ENCODE measurements at regions not wholly inside any gene's neighbourhood (a gene's known extent, or its start where the extent isn't known, plus 50 kb on each side); places are given as distances from the start of the nearest gene placed in this dataset.

- TF ChIP-seq POLR2A (IDR thresholded peaks at IDR 0.05) (no peak), CTCF (IDR thresholded peaks at IDR 0.05) (no peak)
- intact Hi-C loops (cut with DNase I; ENCODE audit: low total_unique reads), result no loop called here
- WGBS, 2 donors, result 86 to 88% methylated on average over 2 of the region's 2 CpGs
- H3K4me3 ChIP-seq (ENCODE audit: low read depth, poor library complexity, severe bottlenecking), result no peak overlapping the region
- DNase-seq (ENCODE audit: low spot score in 2 of 2), result no peak
These were observed 367.6 kb downstream of the TMEM135 start for GRCh38 chr11:87405356-87405755.

GRCh38 chr11:87401653-87402052 is 363.9 kb downstream of the TMEM135 start:
- no peak for DNase-seq (ENCODE audit: low spot score in 2 of 2)
- TF ChIP-seq CTCF (IDR thresholded peaks at IDR 0.05) (no peak), POLR2A (IDR thresholded peaks at IDR 0.05) (no peak)
- WGBS, 2 donors, result 86 to 93% methylated on average over 1 of the region's 1 CpG
- intact Hi-C loops (cut with DNase I; ENCODE audit: low total_unique reads), result no loop called here
- H3K4me3 ChIP-seq (ENCODE audit: low read depth, poor library complexity, severe bottlenecking), result no peak overlapping the region

- no peak overlapping the region for H3K4me3 ChIP-seq (ENCODE audit: low read depth, poor library complexity, severe bottlenecking)
- intact Hi-C loops (cut with DNase I; ENCODE audit: low total_unique reads), result no loop called here
- no peak for DNase-seq (ENCODE audit: low spot score in 2 of 2)
- TF ChIP-seq POLR2A (IDR thresholded peaks at IDR 0.05), result no peak
- no peak for TF ChIP-seq CTCF (IDR thresholded peaks at IDR 0.05)
These were observed 361.6 kb downstream of the TMEM135 start for GRCh38 chr11:87399341-87399740.

- no peak overlapping the region for H3K4me3 ChIP-seq (ENCODE audit: low read depth, poor library complexity, severe bottlenecking)
- no peak for TF ChIP-seq POLR2A (IDR thresholded peaks at IDR 0.05)
- TF ChIP-seq CTCF (IDR thresholded peaks at IDR 0.05), result no peak
- intact Hi-C loops (cut with DNase I; ENCODE audit: low total_unique reads), result no loop called here
- peak; percentile 79 to 89 for DNase-seq (ENCODE audit: low spot score in 2 of 2)
- 25 to 40% methylated on average over 2 of the region's 2 CpGs for WGBS, 2 donors
These were observed 361.2 kb downstream of the TMEM135 start for GRCh38 chr11:87398931-87399330.

- DNase-seq (ENCODE audit: low spot score in 2 of 2), result no peak
- TF ChIP-seq POLR2A (IDR thresholded peaks at IDR 0.05) (no peak), CTCF (IDR thresholded peaks at IDR 0.05) (no peak)
- 90 to 92% methylated on average over 5 of the region's 5 CpGs for WGBS, 2 donors
- intact Hi-C loops (cut with DNase I; ENCODE audit: low total_unique reads), result no loop called here
- no peak overlapping the region for H3K4me3 ChIP-seq (ENCODE audit: low read depth, poor library complexity, severe bottlenecking)
These were observed 359.5 kb downstream of the TMEM135 start for GRCh38 chr11:87397011-87397865.

GRCh38 chr11:87394924-87395323 is 357.2 kb downstream of the TMEM135 start:
- no peak overlapping the region for H3K4me3 ChIP-seq (ENCODE audit: low read depth, poor library complexity, severe bottlenecking)
- intact Hi-C loops (cut with DNase I; ENCODE audit: low total_unique reads), result no loop called here
- no peak for TF ChIP-seq POLR2A (IDR thresholded peaks at IDR 0.05)
- no peak for TF ChIP-seq CTCF (IDR thresholded peaks at IDR 0.05)
- WGBS, 2 donors, result 70 to 73% methylated on average over 1 of the region's 1 CpG
- DNase-seq (ENCODE audit: low spot score in 2 of 2), result no peak

Data from lower leg skin (tissue), 4 donors.